ENCODE measurements at regions not wholly inside any gene's neighbourhood (a gene's known extent, or its start where the extent isn't known, plus 50 kb on each side); places are given as distances from the start of the nearest gene placed in this dataset.

DNA sequence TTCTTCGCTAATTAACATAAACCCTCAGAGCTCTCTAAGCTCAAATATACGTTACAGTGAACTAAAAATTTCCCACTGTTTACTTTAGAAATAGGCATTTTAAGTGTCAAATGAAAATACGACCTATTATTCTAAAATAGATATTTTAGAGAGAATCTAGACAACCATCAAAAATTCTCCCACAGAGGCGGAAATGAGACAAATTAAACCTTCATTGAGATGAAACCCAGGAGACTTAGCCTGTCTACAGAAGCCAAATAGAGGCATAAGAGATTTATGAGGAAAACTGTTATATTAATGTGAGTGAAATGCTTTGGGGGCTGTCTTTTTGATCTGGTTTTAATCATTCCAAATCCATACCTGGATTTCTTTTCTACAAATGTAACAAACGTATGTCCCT lies 232.0 kb upstream of the GRIA4 start:
- H3K4me3 ChIP-seq (replicated peaks in 1 of 2; ENCODE audit: low read depth in 1 of 2, low read length in 2 of 2): no peak overlapping the region
- CTCF ChIA-PET: no interaction called here
- no peak overlapping the region for H3K9ac ChIP-seq (ENCODE audit: low read length)

More for the DNA sequence above, 232.0 kb upstream of the GRIA4 start:
- Histone ChIP-seq H2AFZ (ENCODE audit: low read depth, low read length, poor library complexity, severe bottlenecking) (no peak overlapping the region), H4K20me1 (ENCODE audit: insufficient read depth) (no peaks in the 10 kb centered on the region), H3K27ac (ENCODE audit: low read depth, low read length) (no peak overlapping the region), H3K79me2 (ENCODE audit: insufficient read depth, low read length) (no peaks in the 10 kb centered on the region), H3K4me2 (ENCODE audit: low read length) (no peak overlapping the region), H3K36me3 (ENCODE audit: control insufficient read depth in 1 of 2, insufficient read depth in 2 of 2, low read length in 2 of 2) (no peaks in the 10 kb centered on the region), H3K9me3 (ENCODE audit: control insufficient read depth in 1 of 2, insufficient read depth in 1 of 2, low read depth in 1 of 2, low read length in 2 of 2) (no peaks in the 10 kb centered on the region), H3K27me3 (ENCODE audit: insufficient read depth, low read length) (no peaks in the 10 kb centered on the region), H3K4me1 (ENCODE audit: control insufficient read depth in 1 of 2, insufficient read depth in 2 of 2, low read length in 2 of 2) (no peaks in the 10 kb centered on the region), H3K9me2 (ENCODE audit: insufficient read depth) (no peaks in the 10 kb centered on the region)
- BruUV-seq (replicated peaks): no TSS peak
- TF ChIP-seq POLR2AphosphoS5 (IDR thresholded peaks at IDR 0.05; ENCODE audit: low read depth, low read length) (no peak), SIN3A (IDR thresholded peaks at IDR 0.05; ENCODE audit: low read depth) (no peak), EZH2 (IDR thresholded peaks at IDR 0.05) (no peak), SRF (IDR thresholded peaks at IDR 0.05; ENCODE audit: low read depth) (no peak), ZFX (IDR thresholded peaks at IDR 0.05) (no peak), POLR2A (IDR thresholded peaks at IDR 0.05; ENCODE audit: borderline replicate concordance, extremely low read depth, insufficient read depth, insufficient read length) (no peak), EGR1 (IDR thresholded peaks at IDR 0.05; ENCODE audit: low read depth) (no peak), CBX3 (IDR thresholded peaks at IDR 0.05; ENCODE audit: low read depth) (no peak), RAD21 (IDR thresholded peaks at IDR 0.05; ENCODE audit: low read depth) (no peak), REST (IDR thresholded peaks at IDR 0.05; ENCODE audit: low read depth) (no peak), SP1 (IDR thresholded peaks at IDR 0.05; ENCODE audit: low read depth) (no peak), FOSL1 (IDR thresholded peaks at IDR 0.05; ENCODE audit: low read depth) (no peak), ZBTB33 (IDR thresholded peaks at IDR 0.05; ENCODE audit: extremely low read depth, insufficient replicate concordance, low read length) (no peak), CEBPB (IDR thresholded peaks at IDR 0.05; ENCODE audit: low read depth) (no peak), TCF7L2 (IDR thresholded peaks at IDR 0.05; ENCODE audit: borderline replicate concordance, extremely low read depth, insufficient read depth, insufficient read length) (no peak), YY1 (IDR thresholded peaks at IDR 0.05; ENCODE audit: extremely low read depth, insufficient replicate concordance, low read depth, low read length) (no peak), ELF1 (IDR thresholded peaks at IDR 0.05; ENCODE audit: borderline replicate concordance, low read depth) (no peak)
- TF ChIP-seq, protein P1, sequence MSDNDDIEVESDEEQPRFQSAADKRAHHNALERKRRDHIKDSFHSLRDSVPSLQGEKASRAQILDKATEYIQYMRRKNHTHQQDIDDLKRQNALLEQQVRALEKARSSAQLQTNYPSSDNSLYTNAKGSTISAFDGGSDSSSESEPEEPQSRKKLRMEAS (IDR thresholded peaks at IDR 0.05): no peak
- TF ChIP-seq, protein P2, sequence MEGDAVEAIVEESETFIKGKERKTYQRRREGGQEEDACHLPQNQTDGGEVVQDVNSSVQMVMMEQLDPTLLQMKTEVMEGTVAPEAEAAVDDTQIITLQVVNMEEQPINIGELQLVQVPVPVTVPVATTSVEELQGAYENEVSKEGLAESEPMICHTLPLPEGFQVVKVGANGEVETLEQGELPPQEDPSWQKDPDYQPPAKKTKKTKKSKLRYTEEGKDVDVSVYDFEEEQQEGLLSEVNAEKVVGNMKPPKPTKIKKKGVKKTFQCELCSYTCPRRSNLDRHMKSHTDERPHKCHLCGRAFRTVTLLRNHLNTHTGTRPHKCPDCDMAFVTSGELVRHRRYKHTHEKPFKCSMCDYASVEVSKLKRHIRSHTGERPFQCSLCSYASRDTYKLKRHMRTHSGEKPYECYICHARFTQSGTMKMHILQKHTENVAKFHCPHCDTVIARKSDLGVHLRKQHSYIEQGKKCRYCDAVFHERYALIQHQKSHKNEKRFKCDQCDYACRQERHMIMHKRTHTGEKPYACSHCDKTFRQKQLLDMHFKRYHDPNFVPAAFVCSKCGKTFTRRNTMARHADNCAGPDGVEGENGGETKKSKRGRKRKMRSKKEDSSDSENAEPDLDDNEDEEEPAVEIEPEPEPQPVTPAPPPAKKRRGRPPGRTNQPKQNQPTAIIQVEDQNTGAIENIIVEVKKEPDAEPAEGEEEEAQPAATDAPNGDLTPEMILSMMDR (IDR thresholded peaks at IDR 0.05 in 2 of 3, conservative IDR thresholded peaks at IDR 0.05 in 1 of 3; ENCODE audit: borderline replicate concordance in 1 of 3, insufficient read depth in 1 of 3, low read depth in 2 of 3, low read length in 2 of 3): no peak
- ChIA-PET RAD21 (ENCODE audit: low non-redundant PET in 1 of 2, low total read pairs in 2 of 2, uncharacterized antibody in 2 of 2, unreplicated experiment in 2 of 2) (no interaction called here), POLR2A (no interaction called here)
- intact Hi-C loops (cut with micrococcal nuclease): no loop called here
- ATAC-seq (no peak), DNase-seq (ENCODE audit: low read depth, low spot score) (no peak)

Data from HCT116 (cell line).